ENCODE measurements at regions not wholly inside any gene's neighbourhood (a gene's known extent, or its start where the extent isn't known, plus 50 kb on each side); places are given as distances from the start of the nearest gene placed in this dataset.

- POLR2A ChIA-PET: no interaction called here
- H3K27me3 ChIP-seq (ENCODE audit: control insufficient read depth in 2 of 2, insufficient read depth in 2 of 2, low read length in 2 of 2): no peaks in the 10 kb centered on the region
Observed at GRCh38 chr6:65922049-65922448, 215.0 kb upstream of the EYS start.

More at GRCh38 chr6:65922049-65922448, 215.0 kb upstream of the EYS start:
- intact Hi-C loops (cut with micrococcal nuclease) (no loop called here), in situ Hi-C loops (cut with MboI) (no loop called here)
- no peak for DNase-seq (ENCODE audit: extremely low read depth in 1 of 4, low spot score in 3 of 4)
- Histone ChIP-seq H3K4me2 (ENCODE audit: insufficient read depth, low read length) (no peak overlapping the region), H2AFZ (ENCODE audit: low read depth, low read length) (no peak overlapping the region), H3K9ac (ENCODE audit: insufficient read depth in 1 of 2, low read depth in 2 of 2, low read length in 2 of 2) (no peak overlapping the region), H4K20me1 (replicated peaks; ENCODE audit: control insufficient read depth, insufficient read depth, low read length) (no peaks in the 10 kb centered on the region), H3K9me3 (replicated peaks; ENCODE audit: control insufficient read depth, insufficient read depth, low read depth, low read length) (peaks cover 4% of the 10 kb centered on the region; the same call in 1 of the 2 replicates), H3K4me1 (replicated peaks in 1 of 2; ENCODE audit: control insufficient read depth in 2 of 2, insufficient read depth in 2 of 2, low read length in 2 of 2) (no peaks in the 10 kb centered on the region), H3K27ac (ENCODE audit: extremely low read depth, low read depth, low read length) (no peak overlapping the region), H3K4me3 (no peak overlapping the region), H3K9me1 (ENCODE audit: control insufficient read depth, insufficient read depth, low read length) (no peaks in the 10 kb centered on the region), H3K79me2 (ENCODE audit: control insufficient read depth, insufficient read depth, low read length) (no peaks in the 10 kb centered on the region), H3K36me3 (ENCODE audit: control insufficient read depth, insufficient read depth, low read length) (no peaks in the 10 kb centered on the region)
- TF ChIP-seq, protein P1, sequence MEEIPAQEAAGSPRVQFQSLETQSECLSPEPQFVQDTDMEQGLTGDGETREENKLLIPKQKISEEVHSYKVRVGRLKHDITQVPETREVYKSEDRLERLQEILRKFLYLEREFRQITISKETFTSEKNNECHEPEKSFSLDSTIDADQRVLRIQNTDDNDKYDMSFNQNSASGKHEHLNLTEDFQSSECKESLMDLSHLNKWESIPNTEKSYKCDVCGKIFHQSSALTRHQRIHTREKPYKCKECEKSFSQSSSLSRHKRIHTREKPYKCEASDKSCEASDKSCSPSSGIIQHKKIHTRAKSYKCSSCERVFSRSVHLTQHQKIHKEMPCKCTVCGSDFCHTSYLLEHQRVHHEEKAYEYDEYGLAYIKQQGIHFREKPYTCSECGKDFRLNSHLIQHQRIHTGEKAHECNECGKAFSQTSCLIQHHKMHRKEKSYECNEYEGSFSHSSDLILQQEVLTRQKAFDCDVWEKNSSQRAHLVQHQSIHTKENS (CRISPR knock-in tag; IDR thresholded peaks at IDR 0.05): no peak
- TF ChIP-seq, protein P2, sequence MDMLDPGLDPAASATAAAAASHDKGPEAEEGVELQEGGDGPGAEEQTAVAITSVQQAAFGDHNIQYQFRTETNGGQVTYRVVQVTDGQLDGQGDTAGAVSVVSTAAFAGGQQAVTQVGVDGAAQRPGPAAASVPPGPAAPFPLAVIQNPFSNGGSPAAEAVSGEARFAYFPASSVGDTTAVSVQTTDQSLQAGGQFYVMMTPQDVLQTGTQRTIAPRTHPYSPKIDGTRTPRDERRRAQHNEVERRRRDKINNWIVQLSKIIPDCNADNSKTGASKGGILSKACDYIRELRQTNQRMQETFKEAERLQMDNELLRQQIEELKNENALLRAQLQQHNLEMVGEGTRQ (CRISPR knock-in tag; IDR thresholded peaks at IDR 0.05): no peak
- TF ChIP-seq SIN3A (IDR thresholded peaks at IDR 0.05; ENCODE audit: borderline replicate concordance in 2 of 2, control insufficient read depth in 1 of 2, low read depth in 2 of 2, low read length in 2 of 2) (no peak), CTCF (IDR thresholded peaks at IDR 0.05 in 2 of 3, conservative IDR thresholded peaks at IDR 0.05 in 1 of 3; ENCODE audit: insufficient read depth in 2 of 3, low read depth in 1 of 3, low read length in 3 of 3) (no peak), ZNF639 (CRISPR knock-in tag; conservative IDR thresholded peaks at IDR 0.05 in 1 of 2, IDR thresholded peaks at IDR 0.05 in 1 of 2) (no peak), ZNF436 (CRISPR knock-in tag; IDR thresholded peaks at IDR 0.05) (no peak), MIER1 (IDR thresholded peaks at IDR 0.05; ENCODE audit: low read depth) (no peak), SAFB (IDR thresholded peaks at IDR 0.05; ENCODE audit: borderline replicate concordance, low read depth, low read length) (no peak)
- TF ChIP-seq, protein P3, sequence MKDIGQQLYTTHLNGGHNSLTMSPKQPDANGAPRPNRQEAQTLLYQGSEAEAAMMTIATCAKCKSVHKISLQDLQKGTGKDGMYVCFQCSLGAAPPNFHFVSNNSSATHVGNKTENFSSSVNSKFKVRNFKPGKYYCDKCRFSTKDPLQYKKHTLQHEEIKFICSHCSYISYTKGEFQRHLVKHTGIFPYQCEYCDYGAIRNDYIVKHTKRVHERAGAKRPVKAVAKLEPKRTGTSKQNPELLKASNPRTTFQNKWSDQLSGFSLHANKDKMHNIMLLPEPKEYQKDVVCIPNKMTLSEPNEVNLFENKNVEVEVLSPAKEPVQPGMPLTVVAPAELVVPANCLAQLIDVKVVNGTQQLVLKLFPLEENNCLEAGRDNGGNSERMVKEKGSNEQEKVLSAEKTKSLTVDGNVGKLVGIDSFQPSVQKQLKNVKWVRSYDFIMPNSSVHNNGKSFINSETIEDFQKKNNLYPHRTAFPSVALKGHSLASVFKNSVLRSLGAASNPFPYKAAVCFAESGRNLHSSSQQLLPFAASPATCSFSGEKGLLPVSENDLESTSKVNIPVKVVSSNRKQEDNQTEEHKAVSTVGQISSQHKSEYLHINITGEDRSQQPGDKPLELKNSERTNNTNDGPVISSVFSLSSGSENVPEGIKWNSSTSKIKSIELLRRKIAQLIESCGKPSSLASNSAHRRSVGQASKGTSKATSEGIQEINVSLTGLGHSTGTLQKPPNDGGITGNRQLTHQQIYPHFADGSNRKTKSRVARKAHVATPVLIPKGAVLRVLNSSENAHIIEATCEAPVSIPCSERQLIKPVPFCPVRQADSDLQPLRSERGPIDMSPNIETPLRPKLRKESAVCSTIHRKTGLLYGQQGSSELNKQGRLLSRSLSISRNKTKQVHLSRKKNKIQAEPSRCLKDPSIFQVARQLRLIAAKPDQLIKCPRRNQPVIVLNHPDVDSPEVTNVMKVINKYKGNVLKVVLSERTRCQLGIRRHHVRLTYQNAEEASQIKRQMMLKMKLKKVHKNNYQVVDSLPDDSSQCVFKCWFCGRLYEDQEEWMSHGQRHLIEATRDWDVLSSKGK (CRISPR knock-in tag; IDR thresholded peaks at IDR 0.05): no peak
- TF ChIP-seq, protein P4, sequence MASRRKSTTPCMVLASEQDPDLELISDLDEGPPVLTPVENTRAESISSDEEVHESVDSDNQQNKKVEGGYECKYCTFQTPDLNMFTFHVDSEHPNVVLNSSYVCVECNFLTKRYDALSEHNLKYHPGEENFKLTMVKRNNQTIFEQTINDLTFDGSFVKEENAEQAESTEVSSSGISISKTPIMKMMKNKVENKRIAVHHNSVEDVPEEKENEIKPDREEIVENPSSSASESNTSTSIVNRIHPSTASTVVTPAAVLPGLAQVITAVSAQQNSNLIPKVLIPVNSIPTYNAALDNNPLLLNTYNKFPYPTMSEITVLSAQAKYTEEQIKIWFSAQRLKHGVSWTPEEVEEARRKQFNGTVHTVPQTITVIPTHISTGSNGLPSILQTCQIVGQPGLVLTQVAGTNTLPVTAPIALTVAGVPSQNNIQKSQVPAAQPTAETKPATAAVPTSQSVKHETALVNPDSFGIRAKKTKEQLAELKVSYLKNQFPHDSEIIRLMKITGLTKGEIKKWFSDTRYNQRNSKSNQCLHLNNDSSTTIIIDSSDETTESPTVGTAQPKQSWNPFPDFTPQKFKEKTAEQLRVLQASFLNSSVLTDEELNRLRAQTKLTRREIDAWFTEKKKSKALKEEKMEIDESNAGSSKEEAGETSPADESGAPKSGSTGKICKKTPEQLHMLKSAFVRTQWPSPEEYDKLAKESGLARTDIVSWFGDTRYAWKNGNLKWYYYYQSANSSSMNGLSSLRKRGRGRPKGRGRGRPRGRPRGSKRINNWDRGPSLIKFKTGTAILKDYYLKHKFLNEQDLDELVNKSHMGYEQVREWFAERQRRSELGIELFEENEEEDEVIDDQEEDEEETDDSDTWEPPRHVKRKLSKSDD (conservative IDR thresholded peaks at IDR 0.05; ENCODE audit: low read length): no peak
- no peak for ATAC-seq
- no TSS peak for BruUV-seq (replicated peaks)
- FAIRE-seq: no peak
- CTCF ChIA-PET (ENCODE audit: low intra/inter-chr PET ratio): no interaction called here

All from K562 (cell line).